GM12878 (cell line): ENCODE measurements at regions not wholly inside any gene's neighbourhood (a gene's known extent, or its start where the extent isn't known, plus 50 kb on each side); places are given as distances from the start of the nearest gene placed in this dataset.

Source experiments
- ATAC-seq: fragments of 200-7000 bp; cut with Tn5 transposase; 3 replicates; pipeline ENCODE4 v1.9.1; 2020; ENCODE audit warnings: mild to moderate bottlenecking, moderate library complexity
- BruUV-seq: library from RNA; stranded (reverse); fragments of 400-500 nt; replicated peaks from 2 replicates; lab custom pipeline; 2021; lab: Mats Ljungman, UMichigan
- CTCF ChIA-PET: fragments of 300-600 bp; sonication (Branson Sonifier 250); formaldehyde crosslinking; extraction: SDS; loops from one replicate; lab custom pipeline; 2021; ENCODE audit warnings: inconsistent platforms; lab: Yijun Ruan, JAX
- POLR2A ChIA-PET: fragments of 350-600 bp; formaldehyde crosslinking; extraction: SDS; loops from one replicate; lab custom pipeline; 2021; ENCODE audit warnings: inconsistent platforms; lab: Charles Lee
- RAD21 ChIA-PET: fragments of 300-600 bp; sonication (Branson Sonifier 250); formaldehyde crosslinking; loops from one replicate; lab custom pipeline; 2023; ENCODE audit warnings: antibody characterized with exemption; ENCODE audit not compliant: unreplicated experiment; lab: Charles Lee
- SMC1A ChIA-PET: fragments of 300-600 bp; sonication (Branson Sonifier 250); formaldehyde crosslinking; loops from one replicate; lab custom pipeline; 2023; ENCODE audit not compliant: unreplicated experiment, uncharacterized antibody; lab: Charles Lee
- DNase-seq: peaks from one replicate; pipeline ENCODE4 v3.0.0-alpha.2; 2011; ENCODE audit warnings: low read depth, low spot score
- FAIRE-seq: peaks from 3 replicates; lab custom pipeline; 2011; peaks lifted over from hg19 to GRCh38; lab: Jason Lieb, UNC
- H2AFZ ChIP-seq: 2 replicates; pipeline ENCODE4 v1.6.0; 2011; ENCODE audit warnings: low read depth, low read length, control low read depth; ENCODE audit not compliant: control insufficient read depth
- H3K27ac ChIP-seq: 2 replicates; pipeline ENCODE4 v1.5.1; 2011; ENCODE audit warnings: control low read depth; ENCODE audit not compliant: control insufficient read depth, insufficient read depth
- H3K27me3 ChIP-seq, 2 experiments: replicated peaks in 1 of 2; 2 replicates each; pipeline versions ENCODE4 v1.6.0 to v1.6.1; 2011; ENCODE audit warnings: low read length in 1 of 2; ENCODE audit not compliant: control insufficient read depth in 2 of 2, insufficient read depth in 2 of 2
- H3K36me3 ChIP-seq, 2 experiments: 2 replicates each; pipeline ENCODE4 v1.5.1; 2011; ENCODE audit warnings: low read length in 1 of 2; ENCODE audit not compliant: control insufficient read depth in 2 of 2, insufficient read depth in 2 of 2
- H3K4me1 ChIP-seq: 2 replicates; pipeline ENCODE4 v1.6.1; 2011; ENCODE audit warnings: mild to moderate bottlenecking, low read length, moderate library complexity, mixed read lengths; ENCODE audit not compliant: control insufficient read depth, insufficient read depth
- H3K4me2 ChIP-seq: 2 replicates; pipeline ENCODE4 v1.6.0; 2011; ENCODE audit warnings: control low read depth; ENCODE audit not compliant: control insufficient read depth, insufficient read depth
- H3K4me3 ChIP-seq: fragments of 200-600 bp; sonication (generic); 2 replicates; pipeline ENCODE4 v1.5.1; 2016
- H3K79me2 ChIP-seq: 2 replicates; pipeline ENCODE4 v1.6.0; 2011; ENCODE audit warnings: low read length; ENCODE audit not compliant: control insufficient read depth, insufficient read depth
- H3K9ac ChIP-seq: 2 replicates; pipeline ENCODE4 v1.8.0; 2011; ENCODE audit warnings: low read length, control low read depth, mixed read lengths; ENCODE audit not compliant: control insufficient read depth, insufficient read depth
- H3K9me3 ChIP-seq: replicated peaks from 3 replicates; pipeline ENCODE4 v1.5.1; 2011; ENCODE audit warnings: mild to moderate bottlenecking, low read length; ENCODE audit not compliant: control insufficient read depth, insufficient read depth
- H4K20me1 ChIP-seq: 2 replicates; pipeline ENCODE4 v1.6.0; 2011; ENCODE audit not compliant: control insufficient read depth, insufficient read depth
- BMI1 ChIP-seq: fragments of 450-650 bp; IDR thresholded peaks from 2 replicates; pipeline ENCODE4 v1.6.1; 2016; ENCODE audit warnings: mild to moderate bottlenecking, moderate library complexity, borderline replicate concordance
- ELK1 ChIP-seq: IDR thresholded peaks from 2 replicates; pipeline ENCODE4 v1.6.1; 2012; ENCODE audit warnings: low read depth, low read length, improper control_type of control experiment
- ETV6 ChIP-seq, 2 experiments: fragments of 450-650 bp in 1 of 2; IDR thresholded peaks in 1 of 2; conservative IDR thresholded peaks in 1 of 2; 2 replicates each; pipeline ENCODE4 v1.6.1; 2014; ENCODE audit warnings: antibody characterized with exemption in 1 of 2, borderline replicate concordance in 1 of 2, low read depth in 1 of 2, mild to moderate bottlenecking in 1 of 2, moderate library complexity in 1 of 2
- EZH2 ChIP-seq: IDR thresholded peaks from 2 replicates; pipeline ENCODE4 v1.6.1; 2012; ENCODE audit warnings: low read depth, mild to moderate bottlenecking, control low read depth, inconsistent platforms, low read length, borderline replicate concordance; ENCODE audit not compliant: control insufficient read depth
- GATAD2B ChIP-seq: fragments of 450-650 bp; conservative IDR thresholded peaks from 2 replicates; pipeline ENCODE4 v1.6.1; 2017; ENCODE audit warnings: low read depth, mild to moderate bottlenecking, moderate library complexity
- IKZF2 ChIP-seq, 2 experiments: fragments of 450-650 bp; IDR thresholded peaks; 2 replicates each; pipeline ENCODE4 v1.6.1; 2017; ENCODE audit warnings: mild to moderate bottlenecking in 2 of 2, moderate library complexity in 2 of 2
- SMAD5 ChIP-seq: IDR thresholded peaks from 2 replicates; pipeline ENCODE4 v1.6.1; 2016; ENCODE audit warnings: antibody characterized with exemption, low read depth
- SRF ChIP-seq, 2 experiments: IDR thresholded peaks; 2 replicates each; pipeline ENCODE4 v1.6.1; 2011; ENCODE audit warnings: low read depth in 2 of 2, low read length in 2 of 2, mild to moderate bottlenecking in 1 of 2, moderate library complexity in 1 of 2
- STAT3 ChIP-seq: IDR thresholded peaks from 2 replicates; pipeline ENCODE4 v1.6.1; 2011; ENCODE audit warnings: low read depth, low read length, improper control_type of control experiment
- TBL1XR1 ChIP-seq: IDR thresholded peaks from 2 replicates; pipeline ENCODE4 v1.6.1; 2012; ENCODE audit warnings: low read depth, low read length, improper control_type of control experiment
- ZSCAN29 ChIP-seq: fragments of 450-650 bp; IDR thresholded peaks from 2 replicates; pipeline ENCODE4 v1.6.1; 2017; ENCODE audit warnings: mild to moderate bottlenecking, moderate library complexity
- WGBS: methylation state at CpG from one replicate; pipeline ENCODE4 v1.1.6; 2016; ENCODE audit warnings: low lambda C conversion rate; ENCODE audit not compliant: insufficient replicate concordance, insufficient coverage; ENCODE audit errors: missing lambda C conversion rate; 5-methylcytosine and 5-hydroxymethylcytosine counted together
- in situ Hi-C: fragments of 300-500 bp; cut with MboI; formaldehyde crosslinking; loops from 9 replicates; pipeline ENCODE4 v1.14.3; 2018; ENCODE audit warnings: mixed read lengths
- intact Hi-C: fragments of 100-400 bp; cut with micrococcal nuclease; formaldehyde crosslinking; loops from one replicate; pipeline ENCODE4 v1.14.2; 2022; ENCODE audit not compliant: unreplicated experiment

GRCh38 chr20:40602381-40602780 lies 86.7 kb downstream of the MAFB start:
- ATAC-seq (no peak), FAIRE-seq (no peak), DNase-seq (no peak)
- Histone ChIP-seq H3K4me2 (no peak overlapping the region), H4K20me1 (no peaks in the 10 kb centered on the region), H3K9me3 (no peaks in the 10 kb centered on the region), H3K79me2 (no peaks in the 10 kb centered on the region), H3K9ac (no peak overlapping the region), H3K4me3 (no peak overlapping the region), H3K27me3 (no peaks in the 10 kb centered on the region), H3K27ac (no peak overlapping the region), H2AFZ (no peak overlapping the region), H3K4me1 (no peaks in the 10 kb centered on the region), H3K36me3 (no peaks in the 10 kb centered on the region)
- in situ Hi-C loops = no loop called here
- intact Hi-C loops = no loop called here
- BruUV-seq = no TSS peak
- WGBS = 85% methylated on average over 1 of the region's 1 CpG
- ChIA-PET POLR2A (no interaction called here), SMC1A (no interaction called here), CTCF (interaction anchor here (0.6 kb wide), 1 partner anchor 914 kb away, joined by 3 read pairs; no protein-coding TSS in a partner anchor), RAD21 (no interaction called here)
- TF ChIP-seq ETV6 (conservative IDR thresholded peaks at IDR 0.05 in 1 of 2, IDR thresholded peaks at IDR 0.05 in 1 of 2; ENCODE audit: borderline replicate concordance in 1 of 2, low read depth in 1 of 2) = no peak
- TF ChIP-seq GATAD2B = no peak
- TF ChIP-seq TBL1XR1 = no peak
- TF ChIP-seq ZSCAN29 = no peak
- no peak for TF ChIP-seq SMAD5
- no peak for TF ChIP-seq ELK1
- TF ChIP-seq BMI1 = no peak
- TF ChIP-seq SRF (IDR thresholded peaks at IDR 0.05; ENCODE audit: low read depth in 2 of 2, low read length in 2 of 2) = no peak
- no peak for TF ChIP-seq EZH2
- no peak for TF ChIP-seq IKZF2 (IDR thresholded peaks at IDR 0.05)
- no peak for TF ChIP-seq STAT3
